HG03066 (cell line): ENCODE measurements at regions not wholly inside any gene's neighbourhood (a gene's known extent, or its start where the extent isn't known, plus 50 kb on each side); places are given as distances from the start of the nearest gene placed in this dataset.

Experiments used
- ATAC-seq: cut with Tn5 transposase; IDR thresholded peaks from one replicate; pipeline ENCODE4 v1.9.1; 2021; ENCODE audit warnings: low read depth; ENCODE audit not compliant: unreplicated experiment

DNA sequence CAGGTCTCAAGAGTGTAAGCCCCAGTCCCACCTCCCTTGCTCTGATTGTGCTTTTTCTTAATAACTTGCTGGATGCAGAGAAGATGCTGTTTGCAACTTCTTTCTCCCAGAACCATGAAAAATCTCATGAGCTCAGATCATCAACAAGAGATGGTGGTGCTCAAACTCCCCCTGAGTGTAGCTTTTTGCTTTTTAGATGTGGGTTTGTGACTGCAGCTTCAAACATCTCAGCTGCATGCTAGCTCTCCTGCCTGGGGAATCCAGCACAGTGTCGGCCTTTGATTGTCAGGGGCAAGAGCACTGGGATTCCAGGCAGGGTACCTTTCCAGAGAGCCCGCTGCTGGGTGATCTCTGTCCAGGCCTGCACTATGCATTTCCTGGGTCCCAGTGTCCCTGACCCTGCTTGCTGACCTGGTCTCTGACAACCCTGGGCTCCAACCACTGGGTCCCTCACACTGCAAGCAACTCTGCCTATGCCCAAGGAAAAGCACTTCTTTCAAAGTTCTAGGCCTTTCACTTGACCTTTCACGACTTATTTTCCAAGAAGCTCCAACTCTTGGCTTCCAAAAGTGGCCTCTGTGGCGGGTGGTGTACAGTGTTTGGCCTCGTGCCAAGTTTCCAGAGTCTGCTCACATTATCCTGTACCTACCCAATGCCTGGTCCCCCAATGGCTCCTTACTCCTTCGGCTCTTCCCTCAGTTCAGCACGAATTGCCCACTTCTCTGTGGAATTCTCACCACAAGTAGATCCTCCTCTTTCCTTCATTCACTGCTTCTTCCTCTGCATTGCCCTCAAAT, 69.7 kb upstream of the LY86 start:
- ATAC-seq = no peak

- ATAC-seq = no peak
Observed at GRCh38 chr6:6521961-6522482, 66.5 kb upstream of the LY86 start.

- no peak for ATAC-seq
Observed at GRCh38 chr6:6522709-6523108, 65.8 kb upstream of the LY86 start.

- ATAC-seq = no peak
Observed at GRCh38 chr6:6524951-6525350, 63.6 kb upstream of the LY86 start.

DNA sequence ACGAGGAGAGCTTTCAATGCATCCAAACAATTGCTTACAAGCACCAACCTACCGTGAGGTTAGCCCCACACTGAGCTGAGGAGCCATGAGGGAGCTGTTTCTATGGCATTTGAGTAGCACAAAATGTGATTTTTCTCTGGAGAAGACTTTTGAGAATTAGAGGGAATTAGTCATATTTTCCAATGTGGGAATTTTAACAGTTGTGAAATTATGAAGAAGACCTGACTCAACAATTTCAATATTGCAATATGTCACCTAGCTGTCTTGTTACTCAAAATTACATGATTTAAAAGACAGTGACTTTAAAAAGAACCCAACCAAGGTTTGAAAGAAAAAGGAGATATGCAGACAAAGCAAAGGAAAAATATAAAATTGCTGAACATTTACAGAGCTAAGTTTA, 62.6 kb upstream of the LY86 start:
- ATAC-seq = no peak

DNA sequence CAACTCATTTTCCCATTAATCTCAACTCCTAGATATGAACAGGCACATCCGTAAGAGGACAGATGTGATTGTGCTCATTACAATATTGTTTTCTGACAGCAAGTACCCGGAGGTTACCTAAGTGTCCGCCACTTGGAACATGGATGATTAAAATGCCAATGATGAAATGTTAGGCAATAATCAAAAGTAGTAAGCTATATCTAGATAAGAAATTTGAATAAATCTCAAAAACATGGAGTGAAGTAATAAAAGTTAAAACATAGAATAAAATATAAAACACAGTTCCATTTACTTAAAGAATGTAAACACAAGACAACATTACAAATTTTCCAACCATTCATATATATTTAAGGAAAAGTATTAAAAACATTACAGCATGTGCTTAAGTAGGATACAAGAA, 59.2 kb upstream of the LY86 start:
- ATAC-seq = no peak

DNA sequence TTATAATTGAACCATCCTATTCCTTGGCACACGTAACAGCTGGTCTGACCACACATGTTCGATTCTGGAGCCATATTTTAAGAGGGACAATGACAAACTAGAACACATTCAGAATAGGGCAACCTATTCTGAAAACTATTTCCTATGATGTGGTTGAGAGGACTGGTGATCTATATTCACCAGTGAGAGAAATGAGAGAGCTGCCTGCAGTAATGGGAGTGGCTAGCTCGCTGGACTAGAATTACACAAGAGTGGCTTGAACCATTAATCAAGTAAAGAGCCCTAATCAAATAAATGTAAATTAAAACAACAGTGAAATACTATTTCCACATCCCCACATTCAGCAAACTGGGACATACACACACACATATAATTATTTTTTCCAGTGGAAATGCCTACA, 55.3 kb upstream of the LY86 start:
- ATAC-seq = no peak

- ATAC-seq = no peak
Observed at GRCh38 chr6:6534399-6534798, 54.1 kb upstream of the LY86 start.

GRCh38 chr6:6537488-6538260, 50.8 kb upstream of the LY86 start:
- ATAC-seq = no peak

- no peak for ATAC-seq
Observed at GRCh38 chr6:6538261-6538660, 50.3 kb upstream of the LY86 start.
